Colonic mucosa (tissue), 4 donors: ENCODE measurements at regions not wholly inside any gene's neighbourhood (a gene's known extent, or its start where the extent isn't known, plus 50 kb on each side); places are given as distances from the start of the nearest gene placed in this dataset.

Experiments used
- DNase-seq: peaks from one replicate; pipeline ENCODE4 v3.0.0-alpha.2; 2020
- H3K27ac ChIP-seq: fragments of 200-600 bp; one replicate; pipeline ENCODE4 v1.8.0; 2021
- H3K27me3 ChIP-seq: fragments of 200-600 bp; one replicate; pipeline ENCODE4 v1.8.0; 2021
- H3K36me3 ChIP-seq: fragments of 200-600 bp; one replicate; pipeline ENCODE4 v1.8.0; 2021
- H3K4me1 ChIP-seq: fragments of 200-600 bp; one replicate; pipeline ENCODE4 v1.8.0; 2021; ENCODE audit warnings: mild to moderate bottlenecking
- H3K4me3 ChIP-seq: fragments of 200-600 bp; one replicate; pipeline ENCODE4 v1.8.0; 2021
- H3K9ac ChIP-seq, 2 donors: one replicate each; pipeline ENCODE4 v1.7.0; 2013; ENCODE audit warnings: control low read depth in 2 of 2, low read depth in 2 of 2, low read length in 2 of 2
- H3K9me3 ChIP-seq: fragments of 200-600 bp; one replicate; pipeline ENCODE4 v1.8.0; 2021
- intact Hi-C: fragments of 100-400 bp; cut with DNase I; formaldehyde crosslinking; loops from one replicate; pipeline ENCODE4 v1.14.1; 2022
- TF ChIP-seq, protein P1 (sequence below): fragments of 200-600 bp; IDR thresholded peaks from one replicate; pipeline ENCODE4 v1.8.0; 2022; ENCODE audit warnings: antibody characterized with exemption, mild to moderate bottlenecking
- donor health status: healthy.
- donor health status: DM: no; HTN: no; CAD: no.
- donor health status: DM: no; HTN: no; CAD: no.

DNA sequence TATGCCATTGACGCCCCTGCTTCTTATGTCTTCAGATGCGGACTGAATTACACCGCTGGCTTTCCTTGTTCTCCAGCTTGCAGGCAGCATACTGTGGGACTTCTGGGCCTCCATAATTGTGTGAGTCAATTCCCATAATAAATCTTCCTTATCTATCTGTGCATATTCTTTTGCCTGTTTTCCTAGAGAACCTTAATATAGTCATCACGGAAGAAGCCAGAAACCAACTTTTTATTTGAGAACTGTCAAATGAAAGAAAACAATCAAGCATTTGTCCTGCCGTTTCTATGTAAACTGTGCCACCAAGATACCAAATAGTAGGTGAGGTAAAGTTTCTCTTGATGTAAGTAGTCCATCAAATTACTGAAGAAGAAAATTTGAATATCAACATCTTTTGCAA, 51.8 kb upstream of the B3GALNT1 start:
- intact Hi-C loops = no loop called here
- H3K36me3 ChIP-seq = no peaks in the 10 kb centered on the region
- DNase-seq = no peak
- H3K27me3 ChIP-seq = no peaks in the 10 kb centered on the region
- H3K4me3 ChIP-seq = no peak overlapping the region
- no peak overlapping the region for H3K9ac ChIP-seq
- TF ChIP-seq, protein P1, sequence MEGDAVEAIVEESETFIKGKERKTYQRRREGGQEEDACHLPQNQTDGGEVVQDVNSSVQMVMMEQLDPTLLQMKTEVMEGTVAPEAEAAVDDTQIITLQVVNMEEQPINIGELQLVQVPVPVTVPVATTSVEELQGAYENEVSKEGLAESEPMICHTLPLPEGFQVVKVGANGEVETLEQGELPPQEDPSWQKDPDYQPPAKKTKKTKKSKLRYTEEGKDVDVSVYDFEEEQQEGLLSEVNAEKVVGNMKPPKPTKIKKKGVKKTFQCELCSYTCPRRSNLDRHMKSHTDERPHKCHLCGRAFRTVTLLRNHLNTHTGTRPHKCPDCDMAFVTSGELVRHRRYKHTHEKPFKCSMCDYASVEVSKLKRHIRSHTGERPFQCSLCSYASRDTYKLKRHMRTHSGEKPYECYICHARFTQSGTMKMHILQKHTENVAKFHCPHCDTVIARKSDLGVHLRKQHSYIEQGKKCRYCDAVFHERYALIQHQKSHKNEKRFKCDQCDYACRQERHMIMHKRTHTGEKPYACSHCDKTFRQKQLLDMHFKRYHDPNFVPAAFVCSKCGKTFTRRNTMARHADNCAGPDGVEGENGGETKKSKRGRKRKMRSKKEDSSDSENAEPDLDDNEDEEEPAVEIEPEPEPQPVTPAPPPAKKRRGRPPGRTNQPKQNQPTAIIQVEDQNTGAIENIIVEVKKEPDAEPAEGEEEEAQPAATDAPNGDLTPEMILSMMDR = no peak
- no peak overlapping the region for H3K27ac ChIP-seq
- H3K9me3 ChIP-seq = no peaks in the 10 kb centered on the region
- no peaks in the 10 kb centered on the region for H3K4me1 ChIP-seq

DNA sequence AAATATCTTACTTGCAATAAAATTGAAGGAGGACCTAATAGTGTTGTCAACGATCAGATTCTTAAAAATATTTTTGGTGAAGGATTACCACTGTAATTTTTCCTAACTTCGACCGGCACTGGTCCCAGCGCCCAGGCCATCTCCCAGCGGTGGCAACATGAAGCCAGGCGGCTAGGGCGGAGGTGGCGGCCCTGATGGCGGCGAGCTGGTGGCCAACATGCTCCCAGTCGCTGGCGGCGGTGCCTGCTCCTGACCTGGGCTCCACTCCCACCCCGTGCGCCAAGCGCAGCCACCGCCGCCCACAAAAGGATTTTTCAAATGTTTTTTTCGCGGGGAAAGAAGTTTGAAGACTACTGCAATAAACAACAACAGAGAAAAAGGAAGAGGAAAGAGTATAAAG, 56.5 kb upstream of the B3GALNT1 start:
- TF ChIP-seq, protein P1 = no peak
- Histone ChIP-seq H3K9ac (no peak overlapping the region), H3K36me3 (no peaks in the 10 kb centered on the region), H3K4me3 (no peak overlapping the region), H3K4me1 (no peaks in the 10 kb centered on the region), H3K9me3 (no peaks in the 10 kb centered on the region), H3K27ac (no peak overlapping the region), H3K27me3 (no peaks in the 10 kb centered on the region)
- intact Hi-C loops = no loop called here
- DNase-seq = no peak

DNA sequence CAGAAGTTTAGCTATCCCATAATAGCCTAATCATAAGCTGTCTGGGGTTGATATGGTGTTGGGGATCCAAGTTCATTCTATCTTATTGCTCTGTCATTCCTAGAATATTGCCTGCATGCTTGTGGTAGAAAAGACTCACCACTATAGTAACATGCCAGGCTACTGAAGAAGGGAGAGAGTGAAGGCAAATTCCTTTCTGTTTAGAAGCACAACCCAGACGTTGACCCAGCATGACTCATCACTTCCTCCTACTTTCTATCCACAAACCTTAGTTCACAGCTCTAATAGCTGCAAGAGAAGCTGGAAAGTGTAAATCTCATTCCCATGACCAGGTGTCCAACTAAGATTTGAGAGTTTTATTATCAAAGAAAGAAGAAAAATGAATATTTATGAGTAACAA, 57.8 kb upstream of the NMD3 start:
- H3K4me1 ChIP-seq = no peaks in the 10 kb centered on the region
- intact Hi-C loops = no loop called here
- no peak overlapping the region for H3K9ac ChIP-seq
- H3K4me3 ChIP-seq = no peak overlapping the region
- TF ChIP-seq, protein P1 = no peak
- no peaks in the 10 kb centered on the region for H3K9me3 ChIP-seq
- no peaks in the 10 kb centered on the region for H3K36me3 ChIP-seq
- H3K27me3 ChIP-seq = no peaks in the 10 kb centered on the region
- no peak overlapping the region for H3K27ac ChIP-seq
- DNase-seq = no peak

DNA sequence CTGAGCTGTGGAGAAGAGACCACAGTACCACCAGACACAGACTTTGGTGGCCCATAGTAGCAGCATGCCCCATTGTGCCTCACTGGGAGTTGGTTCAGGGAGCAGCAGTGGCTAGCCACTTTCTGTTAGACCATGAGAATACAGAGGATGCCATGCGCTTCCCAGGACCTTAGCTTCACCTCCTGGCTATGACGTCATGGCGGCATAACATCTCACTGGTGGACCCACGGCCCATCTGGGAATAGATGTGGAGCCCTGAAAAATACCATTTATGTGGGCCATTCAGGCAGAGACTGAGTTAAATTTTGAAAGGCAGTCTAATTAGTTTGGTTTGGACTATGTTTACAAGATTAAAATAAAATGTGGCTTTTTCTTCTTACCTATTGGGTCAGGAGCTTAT, 55.1 kb upstream of the NMD3 start:
- Histone ChIP-seq H3K4me3 (no peak overlapping the region), H3K27ac (no peak overlapping the region), H3K27me3 (no peaks in the 10 kb centered on the region), H3K9ac (no peak overlapping the region), H3K9me3 (no peaks in the 10 kb centered on the region), H3K36me3 (no peaks in the 10 kb centered on the region), H3K4me1 (no peaks in the 10 kb centered on the region)
- DNase-seq = no peak
- intact Hi-C loops = no loop called here
- TF ChIP-seq, protein P1 = no peak

DNA sequence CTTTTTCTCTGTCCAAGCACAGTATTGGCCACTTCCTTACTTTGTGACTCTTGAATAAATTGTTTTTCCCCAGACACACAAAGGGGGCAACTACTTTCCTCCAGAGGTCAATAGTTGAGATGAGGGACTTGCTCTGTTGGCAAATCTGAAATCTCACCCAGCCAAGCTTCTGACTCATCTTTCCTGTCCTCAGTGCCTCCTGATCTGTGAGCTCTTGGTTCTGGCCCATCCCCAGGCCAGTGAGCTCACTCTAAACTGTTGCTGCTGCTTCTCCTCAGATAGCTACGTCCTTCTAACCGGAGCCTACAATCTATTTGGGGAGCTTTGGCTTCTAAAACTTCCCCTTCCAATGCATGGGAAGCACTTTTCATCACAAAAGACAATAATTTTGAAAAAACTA, 50.0 kb upstream of the NMD3 start:
- TF ChIP-seq, protein P1 = no peak
- no peaks in the 10 kb centered on the region for H3K9me3 ChIP-seq
- H3K9ac ChIP-seq = no peak overlapping the region
- no peaks in the 10 kb centered on the region for H3K36me3 ChIP-seq
- H3K27me3 ChIP-seq = no peaks in the 10 kb centered on the region
- no peak overlapping the region for H3K27ac ChIP-seq
- no peak overlapping the region for H3K4me3 ChIP-seq
- intact Hi-C loops = no loop called here
- no peaks in the 10 kb centered on the region for H3K4me1 ChIP-seq
- peak; percentile 19 for DNase-seq
